ENCODE measurements at regions not wholly inside any gene's neighbourhood (a gene's known extent, or its start where the extent isn't known, plus 50 kb on each side); places are given as distances from the start of the nearest gene placed in this dataset.

DNA sequence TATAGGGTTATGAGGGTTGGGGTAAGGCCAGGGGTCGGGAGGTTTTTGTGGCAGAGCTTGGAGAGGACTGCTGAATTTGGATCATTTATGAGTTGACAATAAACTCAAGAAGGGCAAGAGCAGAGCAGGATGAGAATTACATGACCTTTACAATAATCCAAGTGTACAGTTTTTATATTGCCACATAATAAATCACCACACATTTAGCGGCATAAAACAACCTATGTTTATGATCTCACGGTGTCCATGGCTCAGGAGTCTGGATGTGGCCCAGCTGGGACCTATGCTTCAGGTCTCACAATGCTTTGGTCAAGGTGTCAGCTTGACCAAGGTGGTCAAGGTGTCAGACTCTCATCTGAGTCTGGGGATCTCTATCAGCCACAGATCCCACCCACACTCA, 118.3 kb upstream of the WSCD1 start:
- no peak for DNase-seq (ENCODE audit: low read depth in 1 of 2, low spot score in 1 of 2)
- no peak overlapping the region for H3K27ac ChIP-seq (replicated peaks)
- TF ChIP-seq POLR2AphosphoS5 (IDR thresholded peaks at IDR 0.05; ENCODE audit: low read depth), result no peak
- TF ChIP-seq, protein P1, sequence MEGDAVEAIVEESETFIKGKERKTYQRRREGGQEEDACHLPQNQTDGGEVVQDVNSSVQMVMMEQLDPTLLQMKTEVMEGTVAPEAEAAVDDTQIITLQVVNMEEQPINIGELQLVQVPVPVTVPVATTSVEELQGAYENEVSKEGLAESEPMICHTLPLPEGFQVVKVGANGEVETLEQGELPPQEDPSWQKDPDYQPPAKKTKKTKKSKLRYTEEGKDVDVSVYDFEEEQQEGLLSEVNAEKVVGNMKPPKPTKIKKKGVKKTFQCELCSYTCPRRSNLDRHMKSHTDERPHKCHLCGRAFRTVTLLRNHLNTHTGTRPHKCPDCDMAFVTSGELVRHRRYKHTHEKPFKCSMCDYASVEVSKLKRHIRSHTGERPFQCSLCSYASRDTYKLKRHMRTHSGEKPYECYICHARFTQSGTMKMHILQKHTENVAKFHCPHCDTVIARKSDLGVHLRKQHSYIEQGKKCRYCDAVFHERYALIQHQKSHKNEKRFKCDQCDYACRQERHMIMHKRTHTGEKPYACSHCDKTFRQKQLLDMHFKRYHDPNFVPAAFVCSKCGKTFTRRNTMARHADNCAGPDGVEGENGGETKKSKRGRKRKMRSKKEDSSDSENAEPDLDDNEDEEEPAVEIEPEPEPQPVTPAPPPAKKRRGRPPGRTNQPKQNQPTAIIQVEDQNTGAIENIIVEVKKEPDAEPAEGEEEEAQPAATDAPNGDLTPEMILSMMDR (IDR thresholded peaks at IDR 0.05; ENCODE audit: insufficient read depth, low read length), result no peak
- no peak for TF ChIP-seq SPI1 (IDR thresholded peaks at IDR 0.05; ENCODE audit: borderline replicate concordance, low read depth)
- no peak for TF ChIP-seq REST (IDR thresholded peaks at IDR 0.05; ENCODE audit: insufficient replicate concordance, low read depth)
- TF ChIP-seq GABPA (IDR thresholded peaks at IDR 0.05; ENCODE audit: low read depth), result no peak
- no peak overlapping the region for H3K4me3 ChIP-seq (replicated peaks; ENCODE audit: insufficient read depth, low read length)
- no peaks in the 10 kb centered on the region for H3K27me3 ChIP-seq (ENCODE audit: insufficient read depth, poor library complexity, severe bottlenecking)

DNA sequence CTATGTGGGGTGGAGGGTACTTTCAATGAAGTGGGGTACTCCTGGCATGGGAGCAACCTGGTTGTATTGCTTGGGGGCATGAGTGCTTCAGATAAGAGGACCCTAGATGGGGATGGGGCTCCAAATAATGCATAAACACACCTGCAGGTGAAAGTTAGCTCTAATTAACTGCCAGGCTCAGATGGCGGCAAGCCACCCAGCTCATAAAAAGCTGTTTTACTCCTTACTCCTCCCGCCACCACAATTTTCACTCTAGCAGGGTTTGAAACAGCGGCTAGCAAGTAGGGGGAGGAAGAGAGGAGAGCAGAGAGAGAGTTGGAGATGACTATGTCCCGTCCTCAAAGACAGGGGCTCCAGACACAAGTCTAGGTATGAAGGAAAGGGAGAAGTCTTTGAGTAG, 117.7 kb upstream of the WSCD1 start:
- DNase-seq (ENCODE audit: low read depth in 1 of 2, low spot score in 1 of 2), result no peak
- H3K27ac ChIP-seq (replicated peaks), result no peak overlapping the region
- H3K4me3 ChIP-seq (replicated peaks; ENCODE audit: insufficient read depth, low read length), result no peak overlapping the region

GRCh38 chr17:5955764-5956163, 114.4 kb upstream of the WSCD1 start:
- no peak overlapping the region for H3K27ac ChIP-seq (replicated peaks)
- no peak for DNase-seq (ENCODE audit: low read depth in 1 of 2, low spot score in 1 of 2)
- no peaks in the 10 kb centered on the region for H3K27me3 ChIP-seq (ENCODE audit: insufficient read depth, poor library complexity, severe bottlenecking)
- TF ChIP-seq REST (IDR thresholded peaks at IDR 0.05; ENCODE audit: insufficient replicate concordance, low read depth) (no peak), POLR2AphosphoS5 (IDR thresholded peaks at IDR 0.05; ENCODE audit: low read depth) (no peak), SPI1 (IDR thresholded peaks at IDR 0.05; ENCODE audit: borderline replicate concordance, low read depth) (no peak), GABPA (IDR thresholded peaks at IDR 0.05; ENCODE audit: low read depth) (no peak)
- TF ChIP-seq, protein P1 (IDR thresholded peaks at IDR 0.05; ENCODE audit: insufficient read depth, low read length), result no peak
- H3K4me3 ChIP-seq (replicated peaks; ENCODE audit: insufficient read depth, low read length), result no peak overlapping the region

More for the DNA sequence above, 117.7 kb upstream of the WSCD1 start:
- no peaks in the 10 kb centered on the region for H3K27me3 ChIP-seq (ENCODE audit: insufficient read depth, poor library complexity, severe bottlenecking)
- TF ChIP-seq REST (IDR thresholded peaks at IDR 0.05; ENCODE audit: insufficient replicate concordance, low read depth) (no peak), SPI1 (IDR thresholded peaks at IDR 0.05; ENCODE audit: borderline replicate concordance, low read depth) (no peak), GABPA (IDR thresholded peaks at IDR 0.05; ENCODE audit: low read depth) (no peak), POLR2AphosphoS5 (IDR thresholded peaks at IDR 0.05; ENCODE audit: low read depth) (no peak)
- TF ChIP-seq, protein P1 (IDR thresholded peaks at IDR 0.05; ENCODE audit: insufficient read depth, low read length), result no peak

Data from HL-60 (cell line).